IMR-90 (cell line): ENCODE measurements at regions not wholly inside any gene's neighbourhood (a gene's known extent, or its start where the extent isn't known, plus 50 kb on each side); places are given as distances from the start of the nearest gene placed in this dataset.
A peak's percentile ranks its signal among the peaks of the same experiment; 100 is the strongest.

Experiments
- ATAC-seq: fragments of 200-7000 bp; cut with Tn5 transposase; 2 replicates; pipeline ENCODE4 v1.9.1; 2020; ENCODE audit warnings: low read depth, mild to moderate bottlenecking, moderate library complexity
- BruUV-seq: library from RNA; stranded (reverse); fragments of 400-500 nt; replicated peaks from 2 replicates; lab custom pipeline; 2021; lab: Mats Ljungman, UMichigan
- CTCF ChIA-PET: fragments of 300-600 bp; formaldehyde crosslinking; extraction: SDS; loops from one replicate; lab custom pipeline; 2021; ENCODE audit warnings: antibody characterized with exemption; lab: Yijun Ruan, JAX
- POLR2A ChIA-PET: fragments of 300-600 bp; sonication (Branson Sonifier 250); formaldehyde crosslinking; loops from one replicate; lab custom pipeline; 2022; ENCODE audit warnings: antibody characterized with exemption; ENCODE audit not compliant: unreplicated experiment; lab: Charles Lee
- DNase-seq: peaks from one replicate; pipeline ENCODE4 v3.0.0; 2013
- H2AFZ ChIP-seq: replicated peaks from 2 replicates; pipeline ENCODE3; 2013; ENCODE audit warnings: low read length, mild to moderate bottlenecking; ENCODE audit not compliant: poor library complexity
- H2AK5ac ChIP-seq: 2 replicates; pipeline ENCODE4 v1.6.1; 2013; ENCODE audit warnings: low read depth, low read length, inconsistent platforms
- H2AK9ac ChIP-seq: replicated peaks from 2 replicates; pipeline ENCODE3; 2013; ENCODE audit warnings: mild to moderate bottlenecking, low read depth, low read length, moderate library complexity; ENCODE audit not compliant: poor library complexity
- H2BK120ac ChIP-seq: 2 replicates; pipeline ENCODE4 v1.6.1; 2013; ENCODE audit warnings: low read depth, low read length, inconsistent platforms
- H2BK15ac ChIP-seq: 3 replicates; pipeline ENCODE4 v1.6.1; 2013; ENCODE audit warnings: low read depth, low read length, inconsistent platforms
- H2BK20ac ChIP-seq: 2 replicates; pipeline ENCODE4 v1.6.1; 2013; ENCODE audit warnings: low read depth, mild to moderate bottlenecking, inconsistent platforms, low read length, moderate library complexity
- H2BK5ac ChIP-seq: 2 replicates; pipeline ENCODE4 v1.6.1; 2013; ENCODE audit warnings: mild to moderate bottlenecking, low read depth, low read length, inconsistent platforms; ENCODE audit not compliant: poor library complexity, severe bottlenecking
- H3K14ac ChIP-seq: replicated peaks from 2 replicates; pipeline ENCODE4 v1.6.1; 2013; ENCODE audit warnings: low read depth, low read length, inconsistent platforms
- H3K18ac ChIP-seq: 2 replicates; pipeline ENCODE4 v1.6.1; 2013; ENCODE audit warnings: low read depth, low read length, control low read depth
- H3K23ac ChIP-seq: 2 replicates; pipeline ENCODE4 v1.6.1; 2013; ENCODE audit warnings: low read depth, low read length, inconsistent platforms
- H3K27ac ChIP-seq: 2 replicates; pipeline ENCODE4 v1.5.1; 2013; ENCODE audit warnings: mild to moderate bottlenecking, control low read depth, low read length; ENCODE audit not compliant: insufficient read depth
- H3K27me3 ChIP-seq: 2 replicates; pipeline ENCODE4 v1.6.1; 2013; ENCODE audit warnings: low read length; ENCODE audit not compliant: control insufficient read depth, insufficient read depth
- H3K36me3 ChIP-seq: 2 replicates; pipeline ENCODE4 v1.6.1; 2013; ENCODE audit warnings: low read length, mixed read lengths; ENCODE audit not compliant: control insufficient read depth, insufficient read depth
- H3K4ac ChIP-seq: 2 replicates; pipeline ENCODE4 v1.6.1; 2013; ENCODE audit warnings: low read depth, low read length, inconsistent platforms
- H3K4me1 ChIP-seq: 2 replicates; pipeline ENCODE4 v1.6.1; 2013; ENCODE audit warnings: low read length, mixed read lengths; ENCODE audit not compliant: control insufficient read depth, insufficient read depth
- H3K4me2 ChIP-seq: 2 replicates; pipeline ENCODE4 v1.6.1; 2013; ENCODE audit warnings: low read depth, mild to moderate bottlenecking, control low read depth, low read length, moderate library complexity
- H3K4me3 ChIP-seq: 2 replicates; pipeline ENCODE4 v1.5.1; 2013; ENCODE audit warnings: low read depth, mild to moderate bottlenecking, control low read depth, low read length, moderate library complexity; ENCODE audit not compliant: insufficient read depth
- H3K56ac ChIP-seq: 2 replicates; pipeline ENCODE4 v1.6.1; 2013; ENCODE audit warnings: low read length, inconsistent platforms; ENCODE audit not compliant: insufficient read depth; ENCODE audit errors: extremely low read depth
- H3K79me1 ChIP-seq, 2 experiments: 2 replicates each; pipeline ENCODE4 v1.6.1; 2013; ENCODE audit warnings: low read length in 2 of 2, inconsistent platforms in 1 of 2, low read depth in 1 of 2
- H3K9ac ChIP-seq: 2 replicates; pipeline ENCODE4 v1.6.1; 2013; ENCODE audit warnings: low read depth, low read length, control low read depth
- H3K9me1 ChIP-seq: 2 replicates; pipeline ENCODE4 v1.6.1; 2013; ENCODE audit warnings: low read length, inconsistent platforms; ENCODE audit not compliant: insufficient read depth
- H3K9me3 ChIP-seq: 2 replicates; pipeline ENCODE4 v1.6.1; 2013; ENCODE audit warnings: low read length; ENCODE audit not compliant: control insufficient read depth, insufficient read depth
- H4K20me1 ChIP-seq: 2 replicates; pipeline ENCODE4 v1.6.1; 2013; ENCODE audit warnings: low read length, inconsistent platforms; ENCODE audit not compliant: insufficient read depth
- H4K5ac ChIP-seq: 2 replicates; pipeline ENCODE4 v1.6.1; 2013; ENCODE audit warnings: mild to moderate bottlenecking, low read depth, low read length, control low read depth
- H4K8ac ChIP-seq, 2 experiments: 2 replicates each; pipeline ENCODE4 v1.6.1; 2013; ENCODE audit warnings: low read depth in 2 of 2, low read length in 2 of 2, control low read depth in 1 of 2, inconsistent platforms in 1 of 2
- H4K91ac ChIP-seq: 2 replicates; pipeline ENCODE4 v1.6.1; 2013; ENCODE audit warnings: low read depth, low read length, inconsistent platforms; ENCODE audit not compliant: insufficient read depth
- BHLHE40 ChIP-seq: fragments of 150-350 bp; IDR thresholded peaks from 2 replicates; pipeline ENCODE4 v1.6.1; 2016; ENCODE audit warnings: mild to moderate bottlenecking, low read depth, low read length
- CEBPB ChIP-seq: IDR thresholded peaks from 2 replicates; pipeline ENCODE4 v1.6.1; 2012; ENCODE audit warnings: low read depth, low read length, improper control_type of control experiment
- CHD1 ChIP-seq: IDR thresholded peaks from 2 replicates; pipeline ENCODE4 v1.6.1; 2012; ENCODE audit warnings: low read depth, low read length, improper control_type of control experiment
- FOS ChIP-seq: fragments of 150-350 bp; IDR thresholded peaks from 2 replicates; pipeline ENCODE4 v1.6.1; 2016; ENCODE audit warnings: low read depth, low read length
- MAFK ChIP-seq: IDR thresholded peaks from 2 replicates; pipeline ENCODE4 v1.6.1; 2012; ENCODE audit warnings: low read depth, low read length, improper control_type of control experiment
- MAZ ChIP-seq: IDR thresholded peaks from 2 replicates; pipeline ENCODE4 v1.6.1; 2012; ENCODE audit warnings: low read depth, mild to moderate bottlenecking, low read length, improper control_type of control experiment, moderate library complexity, borderline replicate concordance
- MXI1 ChIP-seq: IDR thresholded peaks from 2 replicates; pipeline ENCODE4 v1.6.1; 2012; ENCODE audit warnings: low read depth, mild to moderate bottlenecking, low read length, moderate library complexity, borderline replicate concordance
- NFE2L2 ChIP-seq: fragments of 150-350 bp; IDR thresholded peaks from 2 replicates; pipeline ENCODE4 v1.6.1; 2016; ENCODE audit warnings: low read depth, mild to moderate bottlenecking, low read length
- POLR2A ChIP-seq: IDR thresholded peaks from 2 replicates; pipeline ENCODE4 v1.6.1; 2012; ENCODE audit warnings: mild to moderate bottlenecking, low read depth, low read length
- RAD21 ChIP-seq: IDR thresholded peaks from 2 replicates; pipeline ENCODE4 v1.6.1; 2012; ENCODE audit warnings: low read length, improper control_type of control experiment
- RCOR1 ChIP-seq: IDR thresholded peaks from 2 replicates; pipeline ENCODE4 v1.6.1; 2012; ENCODE audit warnings: mild to moderate bottlenecking, low read length, improper control_type of control experiment; ENCODE audit not compliant: insufficient replicate concordance
- RFX5 ChIP-seq: IDR thresholded peaks from 2 replicates; pipeline ENCODE4 v1.8.0; 2012; ENCODE audit warnings: low read depth, mild to moderate bottlenecking, low read length, moderate library complexity
- SMC3 ChIP-seq: fragments of 150-350 bp; IDR thresholded peaks from 2 replicates; pipeline ENCODE4 v1.6.1; 2016; ENCODE audit warnings: low read depth, mild to moderate bottlenecking, antibody characterized with exemption, low read length, moderate library complexity
- WGBS, 2 experiments: methylation state at CpG; one replicate each; pipeline versions ENCODE4 v1.1.5 to v1.1.7; 2013; ENCODE audit warnings: missing lambda C conversion rate in 2 of 2; ENCODE audit not compliant: insufficient read length in 1 of 2; ENCODE audit errors: extremely low coverage in 2 of 2; 5-methylcytosine and 5-hydroxymethylcytosine counted together
- dilution Hi-C: fragments of 300-500 bp; cut with HindIII; formaldehyde crosslinking; loops from one replicate; pipeline ENCODE4 v1.14.3; 2018; ENCODE audit warnings: low sequenced_read_pairs; ENCODE audit not compliant: unreplicated experiment
- in situ Hi-C: fragments of 300-500 bp; cut with MboI; formaldehyde crosslinking; loops from 3 replicates; pipeline ENCODE4 v1.14.3; 2019; ENCODE audit warnings: low sequenced_read_pairs, inconsistent platforms, mixed read lengths
- intact Hi-C: fragments of 100-400 bp; cut with micrococcal nuclease; formaldehyde crosslinking; loops from 2 replicates; pipeline ENCODE4 v1.10.0; 2022
- TF ChIP-seq, protein P1 (sequence below): fragments of 150-350 bp; IDR thresholded peaks from 2 replicates; pipeline ENCODE4 v1.6.1; 2016; ENCODE audit warnings: low read depth, mild to moderate bottlenecking, low read length, moderate library complexity, borderline replicate concordance
- TF ChIP-seq, protein P2 (sequence below): conservative IDR thresholded peaks from 2 replicates; pipeline ENCODE4 v1.5.1; 2012; ENCODE audit warnings: mild to moderate bottlenecking, low read depth, low read length, improper control_type of control experiment
- TF ChIP-seq, protein P3 (sequence below): fragments of 150-350 bp; IDR thresholded peaks from 2 replicates; pipeline ENCODE4 v1.6.1; 2017; ENCODE audit warnings: mild to moderate bottlenecking, antibody characterized with exemption, low read length, low read depth

DNA sequence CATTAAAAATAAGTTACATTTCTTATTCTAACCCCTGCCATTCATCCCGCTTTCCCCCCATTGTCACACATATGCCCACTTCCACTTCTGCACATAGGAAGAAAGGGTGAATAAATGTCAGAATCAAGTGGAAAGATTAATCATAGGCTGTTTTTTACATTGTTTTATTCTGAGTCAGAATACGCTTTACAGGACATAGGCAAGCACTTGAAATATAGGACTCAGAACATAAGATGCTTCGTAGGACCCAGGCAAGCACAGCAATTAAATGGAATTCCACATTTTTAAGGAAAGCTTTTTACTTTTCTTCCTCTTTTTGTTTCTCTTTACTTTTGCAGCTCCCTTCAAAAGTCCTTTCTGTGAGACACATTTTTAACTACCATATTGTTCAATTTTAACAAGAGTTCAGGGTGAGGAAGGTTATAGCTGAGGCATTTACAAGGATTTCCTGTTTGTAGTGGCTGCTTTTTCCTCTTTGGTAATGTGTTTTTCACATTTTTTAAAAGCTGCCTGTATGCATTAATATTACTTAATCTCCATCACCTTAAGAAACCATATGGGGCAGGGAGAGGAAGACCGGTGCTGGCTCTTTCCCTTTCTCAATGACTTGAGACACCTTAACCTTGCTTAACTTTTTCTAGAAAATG lies 130.0 kb downstream of the TES start:
- intact Hi-C loops (loop anchor here (2.0 kb wide), 1 partner anchor 82 kb away; no protein-coding TSS in a partner anchor), in situ Hi-C loops (no loop called here), dilution Hi-C loops (no loop called here)
- Histone ChIP-seq H4K20me1 (no peaks in the 10 kb centered on the region), H3K4me3 (no peak overlapping the region), H3K9me1 (peaks cover 4% of the 10 kb centered on the region; the same call in 1 of the 2 replicates), H3K14ac (no peak overlapping the region), H2BK20ac (no peak overlapping the region), H3K9me3 (no peaks in the 10 kb centered on the region), H3K18ac (peak overlapping the region; percentile 81; the same call in 1 of the 2 replicates), H4K91ac (no peak overlapping the region), H3K79me1 (no peaks in the 10 kb centered on the region; a peak in 1 of 4 replicates), H4K5ac (no peak overlapping the region; the same call in 1 of the 2 replicates), H2AK5ac (no peak overlapping the region), H4K8ac (no peak overlapping the region), H2BK120ac (no peak overlapping the region), H3K4me2 (no peak overlapping the region), H2AK9ac (no peak overlapping the region), H3K56ac (no peak overlapping the region), H3K4ac (no peak overlapping the region), H2BK15ac (no peak overlapping the region), H2AFZ (no peak overlapping the region), H3K27me3 (no peaks in the 10 kb centered on the region), H3K9ac (no peak overlapping the region), H3K23ac (no peak overlapping the region), H3K36me3 (no peaks in the 10 kb centered on the region), H2BK5ac (no peak overlapping the region), H3K27ac (no peak overlapping the region), H3K4me1 (peaks cover 11% of the 10 kb centered on the region)
- no CpG with 5 or more reads among the region's 4 CpGs for WGBS, 2 experiments
- ATAC-seq, result no peak
- TF ChIP-seq MAFK (no peak), MAZ (no peak), BHLHE40 (no peak), POLR2A (no peak), FOS (no peak), CHD1 (no peak), CEBPB (no peak), RCOR1 (no peak), RFX5 (no peak), SMC3 (no peak), NFE2L2 (no peak), RAD21 (no peak), MXI1 (no peak)
- TF ChIP-seq, protein P1, sequence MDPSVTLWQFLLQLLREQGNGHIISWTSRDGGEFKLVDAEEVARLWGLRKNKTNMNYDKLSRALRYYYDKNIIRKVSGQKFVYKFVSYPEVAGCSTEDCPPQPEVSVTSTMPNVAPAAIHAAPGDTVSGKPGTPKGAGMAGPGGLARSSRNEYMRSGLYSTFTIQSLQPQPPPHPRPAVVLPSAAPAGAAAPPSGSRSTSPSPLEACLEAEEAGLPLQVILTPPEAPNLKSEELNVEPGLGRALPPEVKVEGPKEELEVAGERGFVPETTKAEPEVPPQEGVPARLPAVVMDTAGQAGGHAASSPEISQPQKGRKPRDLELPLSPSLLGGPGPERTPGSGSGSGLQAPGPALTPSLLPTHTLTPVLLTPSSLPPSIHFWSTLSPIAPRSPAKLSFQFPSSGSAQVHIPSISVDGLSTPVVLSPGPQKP, result no peak
- TF ChIP-seq, protein P2, sequence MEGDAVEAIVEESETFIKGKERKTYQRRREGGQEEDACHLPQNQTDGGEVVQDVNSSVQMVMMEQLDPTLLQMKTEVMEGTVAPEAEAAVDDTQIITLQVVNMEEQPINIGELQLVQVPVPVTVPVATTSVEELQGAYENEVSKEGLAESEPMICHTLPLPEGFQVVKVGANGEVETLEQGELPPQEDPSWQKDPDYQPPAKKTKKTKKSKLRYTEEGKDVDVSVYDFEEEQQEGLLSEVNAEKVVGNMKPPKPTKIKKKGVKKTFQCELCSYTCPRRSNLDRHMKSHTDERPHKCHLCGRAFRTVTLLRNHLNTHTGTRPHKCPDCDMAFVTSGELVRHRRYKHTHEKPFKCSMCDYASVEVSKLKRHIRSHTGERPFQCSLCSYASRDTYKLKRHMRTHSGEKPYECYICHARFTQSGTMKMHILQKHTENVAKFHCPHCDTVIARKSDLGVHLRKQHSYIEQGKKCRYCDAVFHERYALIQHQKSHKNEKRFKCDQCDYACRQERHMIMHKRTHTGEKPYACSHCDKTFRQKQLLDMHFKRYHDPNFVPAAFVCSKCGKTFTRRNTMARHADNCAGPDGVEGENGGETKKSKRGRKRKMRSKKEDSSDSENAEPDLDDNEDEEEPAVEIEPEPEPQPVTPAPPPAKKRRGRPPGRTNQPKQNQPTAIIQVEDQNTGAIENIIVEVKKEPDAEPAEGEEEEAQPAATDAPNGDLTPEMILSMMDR, result no peak
- TF ChIP-seq, protein P3, sequence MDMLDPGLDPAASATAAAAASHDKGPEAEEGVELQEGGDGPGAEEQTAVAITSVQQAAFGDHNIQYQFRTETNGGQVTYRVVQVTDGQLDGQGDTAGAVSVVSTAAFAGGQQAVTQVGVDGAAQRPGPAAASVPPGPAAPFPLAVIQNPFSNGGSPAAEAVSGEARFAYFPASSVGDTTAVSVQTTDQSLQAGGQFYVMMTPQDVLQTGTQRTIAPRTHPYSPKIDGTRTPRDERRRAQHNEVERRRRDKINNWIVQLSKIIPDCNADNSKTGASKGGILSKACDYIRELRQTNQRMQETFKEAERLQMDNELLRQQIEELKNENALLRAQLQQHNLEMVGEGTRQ, result no peak
- DNase-seq, result no peak
- no TSS peak for BruUV-seq
- ChIA-PET POLR2A (no interaction called here), CTCF (interaction anchor here (0.6 to 1.0 kb wide), 2 partner anchors 14 to 685 kb away, joined by 3 to 4 read pairs; no protein-coding TSS in a partner anchor)
